Activated CD8-positive, alpha-beta T cell treated with anti-CD3 and anti-CD28 coated beads, Interleukin-2, amount 10 ng/mL, durations not matched to agents 7 days and 5 days (primary cell): ENCODE measurements at regions not wholly inside any gene's neighbourhood (a gene's known extent, or its start where the extent isn't known, plus 50 kb on each side); places are given as distances from the start of the nearest gene placed in this dataset.

Source experiments
- ATAC-seq: fragments of 150-1000 bp; cut with Tn5 transposase; one replicate; pipeline ENCODE4 v1.10.0; 2021; ENCODE audit warnings: moderate library complexity
- CTCF ChIA-PET: fragments of 350-600 bp; sonication (Branson Sonifier 250); formaldehyde crosslinking; loops from one replicate; lab custom pipeline; 2021; ENCODE audit warnings: antibody characterized with exemption; lab: Charles Lee
- POLR2A ChIA-PET: fragments of 350-600 bp; sonication (Branson Sonifier 250); formaldehyde crosslinking; loops from one replicate; lab custom pipeline; 2021; ENCODE audit warnings: antibody characterized with exemption; lab: Charles Lee
- DNase-seq: peaks from one replicate; pipeline ENCODE4 v3.0.0-alpha.2; 2020
- H3K27ac Mint-ChIP-seq: one replicate; pipeline ENCODE4 v1.8.0; 2021; ENCODE audit warnings: mild to moderate bottlenecking, mixed read lengths
- H3K27me3 Mint-ChIP-seq: one replicate; pipeline ENCODE4 v1.8.0; 2021; ENCODE audit warnings: low read depth, mixed read lengths
- H3K36me3 Mint-ChIP-seq: one replicate; pipeline ENCODE4 v1.8.0; 2021; ENCODE audit warnings: low read depth, mixed read lengths
- H3K4me1 Mint-ChIP-seq: one replicate; pipeline ENCODE4 v1.8.0; 2021; ENCODE audit warnings: low read depth, mixed read lengths
- H3K4me3 Mint-ChIP-seq: one replicate; pipeline ENCODE4 v1.8.0; 2021; ENCODE audit warnings: mild to moderate bottlenecking, mixed read lengths
- H3K9me3 Mint-ChIP-seq: one replicate; pipeline ENCODE4 v1.8.0; 2022; ENCODE audit warnings: mixed read lengths; ENCODE audit not compliant: insufficient read depth

- no peaks in the 10 kb centered on the region for H3K27me3 Mint-ChIP-seq
- H3K9me3 Mint-ChIP-seq: peaks cover 16% of the 10 kb centered on the region
- H3K4me3 Mint-ChIP-seq: no peak overlapping the region
- H3K36me3 Mint-ChIP-seq: no peaks in the 10 kb centered on the region
- no peak overlapping the region for H3K27ac Mint-ChIP-seq
- POLR2A ChIA-PET: no interaction called here
- ATAC-seq (no peak), DNase-seq (no peak)
- H3K4me1 Mint-ChIP-seq: no peaks in the 10 kb centered on the region
- CTCF ChIA-PET: no interaction called here
Measured at GRCh38 chr3:166764698-166765318, 615.3 kb downstream of the ZBBX start.

GRCh38 chr3:166759736-166760513 lies 620.2 kb downstream of the ZBBX start:
- H3K9me3 Mint-ChIP-seq: peaks cover 17% of the 10 kb centered on the region
- no peaks in the 10 kb centered on the region for H3K27me3 Mint-ChIP-seq
- no peak overlapping the region for H3K27ac Mint-ChIP-seq
- H3K36me3 Mint-ChIP-seq: no peaks in the 10 kb centered on the region
- CTCF ChIA-PET: no interaction called here
- POLR2A ChIA-PET: no interaction called here
- DNase-seq (no peak), ATAC-seq (no peak)
- no peak overlapping the region for H3K4me3 Mint-ChIP-seq
- no peaks in the 10 kb centered on the region for H3K4me1 Mint-ChIP-seq

- CTCF ChIA-PET: no interaction called here
- Mint-ChIP-seq H3K27me3 (no peaks in the 10 kb centered on the region), H3K4me1 (no peaks in the 10 kb centered on the region), H3K27ac (no peak overlapping the region), H3K9me3 (peaks cover 19% of the 10 kb centered on the region), H3K4me3 (no peak overlapping the region), H3K36me3 (no peaks in the 10 kb centered on the region)
- ATAC-seq (no peak), DNase-seq (no peak)
- POLR2A ChIA-PET: no interaction called here
Measured at GRCh38 chr3:166752214-166752613, 627.9 kb downstream of the ZBBX start.

GRCh38 chr3:166743481-166744134 lies 636.5 kb downstream of the ZBBX start:
- H3K27me3 Mint-ChIP-seq: no peaks in the 10 kb centered on the region
- POLR2A ChIA-PET: no interaction called here
- no peaks in the 10 kb centered on the region for H3K9me3 Mint-ChIP-seq
- H3K36me3 Mint-ChIP-seq: no peaks in the 10 kb centered on the region
- H3K4me1 Mint-ChIP-seq: no peaks in the 10 kb centered on the region
- no peak overlapping the region for H3K27ac Mint-ChIP-seq
- ATAC-seq: no peak
- H3K4me3 Mint-ChIP-seq: no peak overlapping the region
- CTCF ChIA-PET: no interaction called here
- no peak for DNase-seq

- DNase-seq: no peak
Measured at GRCh38 chr3:166734734-166735133, 645.4 kb downstream of the ZBBX start.

GRCh38 chr3:166731701-166732100 lies 648.4 kb downstream of the ZBBX start:
- POLR2A ChIA-PET: no interaction called here
- no peaks in the 10 kb centered on the region for H3K27me3 Mint-ChIP-seq
- H3K27ac Mint-ChIP-seq: no peak overlapping the region
- CTCF ChIA-PET: no interaction called here
- no peaks in the 10 kb centered on the region for H3K4me1 Mint-ChIP-seq
- DNase-seq (no peak), ATAC-seq (no peak)
- no peaks in the 10 kb centered on the region for H3K36me3 Mint-ChIP-seq
- H3K9me3 Mint-ChIP-seq: peaks cover 11% of the 10 kb centered on the region
- no peak overlapping the region for H3K4me3 Mint-ChIP-seq

More at GRCh38 chr3:166734734-166735133, 645.4 kb downstream of the ZBBX start:
- H3K27me3 Mint-ChIP-seq: no peaks in the 10 kb centered on the region
- peaks cover 7% of the 10 kb centered on the region for H3K9me3 Mint-ChIP-seq
- POLR2A ChIA-PET: no interaction called here
- H3K36me3 Mint-ChIP-seq: no peaks in the 10 kb centered on the region
- no peak overlapping the region for H3K27ac Mint-ChIP-seq
- ATAC-seq: no peak
- no peaks in the 10 kb centered on the region for H3K4me1 Mint-ChIP-seq
- H3K4me3 Mint-ChIP-seq: no peak overlapping the region
- CTCF ChIA-PET: no interaction called here

- ChIA-PET POLR2A (no interaction called here), CTCF (no interaction called here)
- no peak overlapping the region for H3K27ac Mint-ChIP-seq
- peaks cover 28% of the 10 kb centered on the region for H3K9me3 Mint-ChIP-seq
- H3K4me1 Mint-ChIP-seq: no peaks in the 10 kb centered on the region
- no peak for DNase-seq
- no peaks in the 10 kb centered on the region for H3K36me3 Mint-ChIP-seq
- no peaks in the 10 kb centered on the region for H3K27me3 Mint-ChIP-seq
- no peak for ATAC-seq
- H3K4me3 Mint-ChIP-seq: no peak overlapping the region
Measured at GRCh38 chr3:166721466-166721865, 658.6 kb downstream of the ZBBX start.

- ChIA-PET POLR2A (no interaction called here), CTCF (no interaction called here)
- no peaks in the 10 kb centered on the region for H3K36me3 Mint-ChIP-seq
- H3K4me3 Mint-ChIP-seq: no peak overlapping the region
- ATAC-seq (no peak), DNase-seq (no peak)
- H3K4me1 Mint-ChIP-seq: no peaks in the 10 kb centered on the region
- H3K27ac Mint-ChIP-seq: no peak overlapping the region
- no peaks in the 10 kb centered on the region for H3K27me3 Mint-ChIP-seq
- no peaks in the 10 kb centered on the region for H3K9me3 Mint-ChIP-seq
Measured at GRCh38 chr3:166714206-166714605, 665.9 kb downstream of the ZBBX start.

- DNase-seq (no peak), ATAC-seq (no peak)
- Mint-ChIP-seq H3K9me3 (no peaks in the 10 kb centered on the region), H3K27ac (no peak overlapping the region), H3K27me3 (no peaks in the 10 kb centered on the region), H3K4me1 (no peaks in the 10 kb centered on the region), H3K4me3 (no peak overlapping the region), H3K36me3 (no peaks in the 10 kb centered on the region)
- ChIA-PET POLR2A (no interaction called here), CTCF (no interaction called here)
Measured at GRCh38 chr3:166713787-166714186, 666.3 kb downstream of the ZBBX start.

- no peak for ATAC-seq
- no peaks in the 10 kb centered on the region for H3K27me3 Mint-ChIP-seq
- POLR2A ChIA-PET: no interaction called here
- H3K9me3 Mint-ChIP-seq: peaks cover 4% of the 10 kb centered on the region
- H3K36me3 Mint-ChIP-seq: no peaks in the 10 kb centered on the region
- H3K4me1 Mint-ChIP-seq: no peaks in the 10 kb centered on the region
- no peak for DNase-seq
- H3K27ac Mint-ChIP-seq: no peak overlapping the region
- no peak overlapping the region for H3K4me3 Mint-ChIP-seq
- CTCF ChIA-PET: no interaction called here
Measured at GRCh38 chr3:166706094-166706493, 674.0 kb downstream of the ZBBX start.

- DNase-seq (no peak), ATAC-seq (no peak)
- CTCF ChIA-PET: no interaction called here
- Mint-ChIP-seq H3K4me3 (no peak overlapping the region), H3K4me1 (no peaks in the 10 kb centered on the region), H3K27me3 (no peaks in the 10 kb centered on the region), H3K9me3 (peaks cover 11% of the 10 kb centered on the region), H3K36me3 (no peaks in the 10 kb centered on the region), H3K27ac (no peak overlapping the region)
- POLR2A ChIA-PET: no interaction called here
Measured at GRCh38 chr3:166697495-166697894, 682.6 kb downstream of the ZBBX start.

- H3K4me3 Mint-ChIP-seq: no peak overlapping the region
- peaks cover 11% of the 10 kb centered on the region for H3K9me3 Mint-ChIP-seq
- ChIA-PET CTCF (no interaction called here), POLR2A (no interaction called here)
- DNase-seq: no peak
- ATAC-seq: no peak
- H3K27me3 Mint-ChIP-seq: no peaks in the 10 kb centered on the region
- no peaks in the 10 kb centered on the region for H3K4me1 Mint-ChIP-seq
- H3K27ac Mint-ChIP-seq: no peak overlapping the region
- H3K36me3 Mint-ChIP-seq: no peaks in the 10 kb centered on the region
Measured at GRCh38 chr3:166696103-166696502, 684.0 kb downstream of the ZBBX start.
